Adrenal gland (tissue), 9 donors: ENCODE measurements at regions not wholly inside any gene's neighbourhood (a gene's known extent, or its start where the extent isn't known, plus 50 kb on each side); places are given as distances from the start of the nearest gene placed in this dataset.

Experiments used
- DNase-seq, 7 donors: peaks; one replicate each; pipeline ENCODE4 v3.0.0-alpha.2; 2019 to 2020
- H3K27ac ChIP-seq, 5 donors: fragments of 200-600 bp; sonication (generic) in 4 of 5; 1 replicate in 3 of 5; 2 replicates in 2 of 5; pipeline versions ENCODE4 v1.5.1 to v1.8.0; 2016 to 2020; ENCODE audit warnings: mild to moderate bottlenecking in 1 of 5
- H3K27me3 ChIP-seq: fragments of 200-600 bp; 2 replicates; pipeline ENCODE4 v1.8.0; 2021
- H3K36me3 ChIP-seq, 2 donors: fragments of 200-600 bp; replicated peaks in 1 of 2; 1 replicate in 1 of 2; 2 replicates in 1 of 2; pipeline versions ENCODE4 v1.5.1 to v1.8.0; 2018 to 2022
- H3K4me1 ChIP-seq, 2 donors: fragments of 200-600 bp; replicated peaks in 1 of 2; 1 replicate in 1 of 2; 2 replicates in 1 of 2; pipeline versions ENCODE4 v1.5.1 to v1.8.0; 2018 to 2021
- H3K4me3 ChIP-seq, 4 donors: fragments of 200-600 bp; sonication (generic) in 3 of 4; one replicate each; pipeline ENCODE4 v1.5.1; 2016 to 2018
- H3K9me3 ChIP-seq, 3 donors: fragments of 200-600 bp; sonication (generic) in 1 of 3; replicated peaks in 1 of 3; 1 replicate in 2 of 3; 2 replicates in 1 of 3; pipeline versions ENCODE4 v1.5.1 to v1.8.0; 2016 to 2021
- POLR2A ChIP-seq, 2 donors: fragments of 450-650 bp; IDR thresholded peaks; one replicate each; pipeline ENCODE4 v1.6.1; 2017; ENCODE audit warnings: antibody characterized with exemption in 2 of 2, mild to moderate bottlenecking in 2 of 2, moderate library complexity in 1 of 2
- WGBS, 4 donors: extraction: QIAGEN DNeasy Blood & Tissue Kit in 2 of 4; methylation state at CpG; one replicate each; pipeline versions ENCODE4 v1.1.5 to v1.1.7; 2013 to 2017; 5-methylcytosine and 5-hydroxymethylcytosine counted together
- intact Hi-C, 2 donors: fragments of 100-400 bp; cut with DNase I; formaldehyde crosslinking; loops; one replicate each; pipeline versions ENCODE4 v1.14.1 to v1.15.0; 2022 to 2023
- TF ChIP-seq, protein P1 (sequence below), 6 experiments: fragments of 450-650 bp in 4 of 6; fragments of 200-600 bp in 2 of 6; sonication (generic) in 1 of 6; IDR thresholded peaks; 1 replicate in 5 of 6; 2 replicates in 1 of 6; pipeline versions ENCODE4 v1.5.1 to v1.8.0; 2016 to 2021; ENCODE audit warnings: antibody characterized with exemption in 6 of 6, mild to moderate bottlenecking in 2 of 6, moderate library complexity in 1 of 6
- donor health status: healthy with polysubstance abuse.
- donor health status: Bipolar disorder and iron deficiency.
- donor health status: DM: yes; HTN: yes; CAD: no.
- donor health status: DM: no; HTN: no; CAD: no.
- donor health status: DM: no; HTN: no; CAD: no.

DNA sequence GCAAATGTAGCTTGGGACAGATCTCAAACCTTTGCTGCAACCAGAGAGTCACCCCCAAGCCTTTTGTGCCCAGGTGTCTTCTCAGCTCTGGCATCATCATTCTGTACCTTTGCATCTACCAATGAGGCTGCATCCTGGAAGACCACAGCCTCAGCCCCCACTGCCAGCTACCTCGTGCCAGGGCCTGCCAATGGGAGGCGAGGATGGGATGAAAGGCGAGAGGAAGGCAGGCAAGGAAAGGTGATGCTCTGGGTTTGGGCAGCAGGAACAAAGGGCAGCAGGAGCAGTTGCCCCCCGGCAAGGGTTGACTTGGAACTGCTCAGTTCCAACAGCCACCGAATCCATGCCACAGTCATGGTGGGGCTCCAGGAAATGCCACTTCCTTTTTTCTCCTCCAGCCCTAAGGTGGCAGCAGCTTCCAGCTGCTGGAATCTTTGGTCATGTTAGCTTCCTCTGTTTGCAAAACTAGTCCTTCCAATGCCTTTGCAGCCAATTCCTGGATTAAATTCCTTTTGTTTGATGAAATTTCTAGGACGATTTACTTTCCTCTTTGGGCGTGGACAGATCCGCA, 651.6 kb downstream of the NPHP4 start:
- 72 to 80% (median 79%) methylated on average over 7 to 8 of the region's 8 CpGs for WGBS, 4 donors
- no peak for DNase-seq
- H3K27me3 ChIP-seq, result no peaks in the 10 kb centered on the region
- TF ChIP-seq, protein P1, sequence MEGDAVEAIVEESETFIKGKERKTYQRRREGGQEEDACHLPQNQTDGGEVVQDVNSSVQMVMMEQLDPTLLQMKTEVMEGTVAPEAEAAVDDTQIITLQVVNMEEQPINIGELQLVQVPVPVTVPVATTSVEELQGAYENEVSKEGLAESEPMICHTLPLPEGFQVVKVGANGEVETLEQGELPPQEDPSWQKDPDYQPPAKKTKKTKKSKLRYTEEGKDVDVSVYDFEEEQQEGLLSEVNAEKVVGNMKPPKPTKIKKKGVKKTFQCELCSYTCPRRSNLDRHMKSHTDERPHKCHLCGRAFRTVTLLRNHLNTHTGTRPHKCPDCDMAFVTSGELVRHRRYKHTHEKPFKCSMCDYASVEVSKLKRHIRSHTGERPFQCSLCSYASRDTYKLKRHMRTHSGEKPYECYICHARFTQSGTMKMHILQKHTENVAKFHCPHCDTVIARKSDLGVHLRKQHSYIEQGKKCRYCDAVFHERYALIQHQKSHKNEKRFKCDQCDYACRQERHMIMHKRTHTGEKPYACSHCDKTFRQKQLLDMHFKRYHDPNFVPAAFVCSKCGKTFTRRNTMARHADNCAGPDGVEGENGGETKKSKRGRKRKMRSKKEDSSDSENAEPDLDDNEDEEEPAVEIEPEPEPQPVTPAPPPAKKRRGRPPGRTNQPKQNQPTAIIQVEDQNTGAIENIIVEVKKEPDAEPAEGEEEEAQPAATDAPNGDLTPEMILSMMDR (IDR thresholded peaks at IDR 0.05), result no peak
- TF ChIP-seq POLR2A (IDR thresholded peaks at IDR 0.05), result no peak
- H3K27ac ChIP-seq, result no peak overlapping the region
- intact Hi-C loops, result no loop called here
- H3K4me3 ChIP-seq, result no peak overlapping the region
- H3K9me3 ChIP-seq, result no peaks in the 10 kb centered on the region
- H3K4me1 ChIP-seq, result no peaks in the 10 kb centered on the region
- no peaks in the 10 kb centered on the region for H3K36me3 ChIP-seq

DNA sequence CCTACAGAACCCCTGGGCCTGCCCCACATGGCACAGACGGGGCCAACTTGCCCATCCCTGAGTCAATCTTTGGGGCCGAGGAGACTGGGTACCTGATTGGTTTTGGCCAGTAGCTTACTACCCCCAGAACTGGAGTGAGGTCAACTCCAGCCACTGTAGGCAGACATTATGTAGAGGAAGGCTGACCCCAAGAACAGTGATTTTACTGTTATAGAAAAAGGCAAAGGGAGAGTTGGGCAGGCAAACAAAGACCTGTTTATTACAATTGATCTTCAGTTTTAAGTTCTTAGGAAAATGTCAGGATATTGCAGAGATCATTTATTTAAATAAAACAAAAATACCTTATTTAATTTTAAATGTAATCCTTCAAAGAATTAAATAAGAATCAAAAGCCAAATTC, 653.8 kb downstream of the NPHP4 start:
- no peak for DNase-seq
- Histone ChIP-seq H3K4me1 (no peaks in the 10 kb centered on the region), H3K36me3 (no peaks in the 10 kb centered on the region), H3K27me3 (no peaks in the 10 kb centered on the region), H3K4me3 (no peak overlapping the region), H3K9me3 (no peaks in the 10 kb centered on the region), H3K27ac (no peak overlapping the region)
- intact Hi-C loops, result no loop called here
- TF ChIP-seq, protein P1 (IDR thresholded peaks at IDR 0.05), result no peak
- no peak for TF ChIP-seq POLR2A (IDR thresholded peaks at IDR 0.05)
- WGBS, 4 donors, result 63 to 82% (median 70%) methylated on average over 2 of the region's 2 CpGs

DNA sequence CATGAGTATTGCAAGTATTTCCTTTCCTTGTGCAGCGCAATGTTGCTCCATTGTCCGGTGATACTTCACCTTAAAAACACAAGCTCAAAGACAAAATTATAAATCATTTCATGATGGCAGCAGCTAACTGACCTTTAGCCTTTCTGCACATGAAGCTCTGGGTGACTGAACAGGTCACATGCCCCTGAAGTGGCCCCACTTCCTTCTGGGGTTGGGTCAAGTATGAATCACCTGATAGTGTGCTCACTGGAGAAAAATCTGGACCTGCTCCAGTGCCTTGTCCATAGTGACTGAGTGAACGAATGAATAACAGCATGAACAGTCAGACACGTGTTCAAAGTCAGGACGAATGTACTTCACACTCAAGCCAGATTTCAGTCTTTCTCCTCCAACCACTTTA, 658.9 kb downstream of the NPHP4 start:
- 27 to 42% (median 33%) methylated on average over 5 of the region's 5 CpGs for WGBS, 4 donors
- intact Hi-C loops, result no loop called here
- Histone ChIP-seq H3K27ac (no peak overlapping the region), H3K36me3 (no peaks in the 10 kb centered on the region), H3K27me3 (no peaks in the 10 kb centered on the region), H3K9me3 (no peaks in the 10 kb centered on the region), H3K4me1 (no peaks in the 10 kb centered on the region), H3K4me3 (no peak overlapping the region)
- TF ChIP-seq, protein P1 (IDR thresholded peaks at IDR 0.05), result no peak
- TF ChIP-seq POLR2A (IDR thresholded peaks at IDR 0.05), result no peak
- DNase-seq, result peak in 1 of 7 donors; percentile 2

DNA sequence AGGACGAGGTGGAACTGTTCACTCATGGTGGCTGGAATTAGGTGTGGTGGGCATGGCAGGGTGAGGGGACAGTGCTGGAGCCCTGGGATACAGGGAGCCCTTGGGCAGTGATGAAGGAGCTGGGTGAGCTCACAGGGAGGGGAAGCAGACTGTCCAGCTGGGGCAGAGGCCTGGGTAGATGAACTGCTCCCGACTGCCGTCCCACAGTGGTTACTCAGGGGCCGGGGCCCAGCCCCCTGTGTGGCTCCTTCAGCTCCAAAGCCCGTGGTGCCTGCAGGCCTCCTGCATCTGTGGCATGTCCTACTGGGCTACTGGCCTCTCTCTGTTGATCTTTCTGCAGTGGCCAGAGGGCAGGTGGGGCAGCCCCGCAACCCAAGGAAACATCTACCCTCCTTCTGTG, 661.1 kb downstream of the NPHP4 start:
- Histone ChIP-seq H3K4me3 (no peak overlapping the region), H3K9me3 (peaks cover 0 to 4% (median 0%) of the 10 kb centered on the region in 3 donors), H3K27me3 (no peaks in the 10 kb centered on the region), H3K27ac (no peak overlapping the region), H3K36me3 (no peaks in the 10 kb centered on the region), H3K4me1 (no peaks in the 10 kb centered on the region)
- TF ChIP-seq, protein P1 (IDR thresholded peaks at IDR 0.05), result no peak
- TF ChIP-seq POLR2A (IDR thresholded peaks at IDR 0.05), result no peak
- WGBS, 4 donors, result 60 to 82% (median 78%) methylated on average over 2 to 6 of the region's 6 CpGs
- intact Hi-C loops, result no loop called here
- no peak for DNase-seq
